ENCODE measurements at regions not wholly inside any gene's neighbourhood (a gene's known extent, or its start where the extent isn't known, plus 50 kb on each side); places are given as distances from the start of the nearest gene placed in this dataset.

- ATAC-seq (replicated peaks; ENCODE audit: extremely low read depth, poor library complexity, severe bottlenecking) (no peak), DNase-seq (ENCODE audit: low spot score in 2 of 2) (no peak)
- Mint-ChIP-seq H3K27me3 (no peaks in the 10 kb centered on the region), H3K4me3 (no peak overlapping the region), H3K9me3 (peaks cover 19% of the 10 kb centered on the region), H3K4me1 (no peaks in the 10 kb centered on the region), H3K27ac (ENCODE audit: low read depth) (no peak overlapping the region), H3K36me3 (ENCODE audit: insufficient read depth) (no peaks in the 10 kb centered on the region)
Observed at GRCh38 chr9:13975611-13976290, 338.2 kb downstream of the NFIB start.

DNA sequence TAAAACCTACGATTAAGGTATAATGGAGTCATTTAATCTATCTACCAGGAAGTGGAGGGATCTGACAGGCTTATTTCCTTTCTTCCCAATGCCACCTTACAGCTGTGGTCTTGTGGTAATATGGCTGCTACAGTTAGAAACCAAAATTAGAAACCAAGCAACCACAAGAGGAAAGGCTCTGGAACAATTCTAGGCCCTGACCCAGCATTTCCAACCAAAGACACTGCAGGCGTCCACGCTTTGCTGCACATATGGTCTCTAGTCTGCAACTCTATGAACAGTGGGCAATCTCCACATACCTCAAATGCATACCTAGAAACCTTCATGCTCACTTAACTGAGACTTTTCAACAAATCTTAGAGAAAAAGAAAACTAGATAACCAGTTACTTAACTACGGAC lies 339.1 kb downstream of the NFIB start:
- H3K4me1 Mint-ChIP-seq: no peaks in the 10 kb centered on the region
- no peak overlapping the region for H3K27ac Mint-ChIP-seq (ENCODE audit: low read depth)
- DNase-seq (ENCODE audit: low spot score in 2 of 2): no peak
- no peaks in the 10 kb centered on the region for H3K27me3 Mint-ChIP-seq
- H3K9me3 Mint-ChIP-seq: peaks cover 17% of the 10 kb centered on the region
- ATAC-seq (replicated peaks; ENCODE audit: extremely low read depth, poor library complexity, severe bottlenecking): no peak
- no peaks in the 10 kb centered on the region for H3K36me3 Mint-ChIP-seq (ENCODE audit: insufficient read depth)
- no peak overlapping the region for H3K4me3 Mint-ChIP-seq

- no peak overlapping the region for H3K27ac Mint-ChIP-seq (ENCODE audit: low read depth)
- H3K9me3 Mint-ChIP-seq: peaks cover 5% of the 10 kb centered on the region
- no peak overlapping the region for H3K4me3 Mint-ChIP-seq
- no peaks in the 10 kb centered on the region for H3K36me3 Mint-ChIP-seq (ENCODE audit: insufficient read depth)
- DNase-seq (ENCODE audit: low spot score in 2 of 2): no peak
- ATAC-seq (replicated peaks; ENCODE audit: extremely low read depth, poor library complexity, severe bottlenecking): no peak
- no peaks in the 10 kb centered on the region for H3K4me1 Mint-ChIP-seq
- no peaks in the 10 kb centered on the region for H3K27me3 Mint-ChIP-seq
Observed at GRCh38 chr9:13971966-13972655, 341.8 kb downstream of the NFIB start.

GRCh38 chr9:13971415-13971814 lies 342.5 kb downstream of the NFIB start:
- Mint-ChIP-seq H3K36me3 (ENCODE audit: insufficient read depth) (no peaks in the 10 kb centered on the region), H3K4me1 (no peaks in the 10 kb centered on the region), H3K4me3 (no peak overlapping the region), H3K27me3 (no peaks in the 10 kb centered on the region), H3K27ac (ENCODE audit: low read depth) (no peak overlapping the region), H3K9me3 (peaks cover 5% of the 10 kb centered on the region)
- ATAC-seq (replicated peaks; ENCODE audit: extremely low read depth, poor library complexity, severe bottlenecking) (no peak), DNase-seq (ENCODE audit: low spot score in 2 of 2) (no peak)

DNA sequence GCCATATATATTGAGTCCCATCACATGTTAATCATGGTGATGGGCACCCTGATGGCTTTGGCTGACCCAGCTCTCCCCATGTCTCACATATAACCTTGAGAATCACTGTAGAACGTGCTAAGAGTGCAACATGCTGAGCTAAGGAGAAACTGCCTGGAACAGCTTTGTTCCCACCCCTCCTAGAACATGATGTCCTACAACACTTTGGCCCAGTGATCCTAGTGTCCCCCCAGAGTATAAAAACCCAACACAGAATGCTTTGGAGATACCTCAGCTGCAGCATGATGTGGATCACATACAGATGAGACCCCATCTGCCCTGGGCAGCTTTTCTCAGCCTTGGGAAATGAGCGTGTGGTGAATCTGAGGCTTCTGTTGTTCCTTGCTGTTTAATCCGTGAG lies 343.5 kb downstream of the NFIB start:
- DNase-seq (ENCODE audit: low spot score in 2 of 2) (no peak), ATAC-seq (replicated peaks; ENCODE audit: extremely low read depth, poor library complexity, severe bottlenecking) (no peak)
- H3K36me3 Mint-ChIP-seq (ENCODE audit: insufficient read depth): no peaks in the 10 kb centered on the region
- no peak overlapping the region for H3K4me3 Mint-ChIP-seq
- no peak overlapping the region for H3K27ac Mint-ChIP-seq (ENCODE audit: low read depth)
- no peaks in the 10 kb centered on the region for H3K4me1 Mint-ChIP-seq
- peaks cover 5% of the 10 kb centered on the region for H3K9me3 Mint-ChIP-seq
- H3K27me3 Mint-ChIP-seq: no peaks in the 10 kb centered on the region

- Mint-ChIP-seq H3K4me3 (no peak overlapping the region), H3K27me3 (no peaks in the 10 kb centered on the region), H3K36me3 (ENCODE audit: insufficient read depth) (no peaks in the 10 kb centered on the region), H3K9me3 (peaks cover 5% of the 10 kb centered on the region), H3K4me1 (no peaks in the 10 kb centered on the region), H3K27ac (ENCODE audit: low read depth) (no peak overlapping the region)
- no peak for ATAC-seq (replicated peaks; ENCODE audit: extremely low read depth, poor library complexity, severe bottlenecking)
- no peak for DNase-seq (ENCODE audit: low spot score in 2 of 2)
Observed at GRCh38 chr9:13970018-13970417, 343.9 kb downstream of the NFIB start.

- ATAC-seq (replicated peaks; ENCODE audit: extremely low read depth, poor library complexity, severe bottlenecking) (no peak), DNase-seq (ENCODE audit: low spot score in 2 of 2) (no peak)
- Mint-ChIP-seq H3K9me3 (peaks cover 4% of the 10 kb centered on the region), H3K36me3 (ENCODE audit: insufficient read depth) (no peaks in the 10 kb centered on the region), H3K4me3 (no peak overlapping the region), H3K27ac (ENCODE audit: low read depth) (no peak overlapping the region), H3K4me1 (no peaks in the 10 kb centered on the region), H3K27me3 (no peaks in the 10 kb centered on the region)
Observed at GRCh38 chr9:13967438-13967837, 346.5 kb downstream of the NFIB start.

GRCh38 chr9:13967011-13967410 lies 346.9 kb downstream of the NFIB start:
- no peaks in the 10 kb centered on the region for H3K4me1 Mint-ChIP-seq
- H3K9me3 Mint-ChIP-seq: no peaks in the 10 kb centered on the region
- no peak overlapping the region for H3K4me3 Mint-ChIP-seq
- ATAC-seq (replicated peaks; ENCODE audit: extremely low read depth, poor library complexity, severe bottlenecking): no peak
- DNase-seq (ENCODE audit: low spot score in 2 of 2): no peak
- no peak overlapping the region for H3K27ac Mint-ChIP-seq (ENCODE audit: low read depth)
- H3K27me3 Mint-ChIP-seq: no peaks in the 10 kb centered on the region
- no peaks in the 10 kb centered on the region for H3K36me3 Mint-ChIP-seq (ENCODE audit: insufficient read depth)

DNA sequence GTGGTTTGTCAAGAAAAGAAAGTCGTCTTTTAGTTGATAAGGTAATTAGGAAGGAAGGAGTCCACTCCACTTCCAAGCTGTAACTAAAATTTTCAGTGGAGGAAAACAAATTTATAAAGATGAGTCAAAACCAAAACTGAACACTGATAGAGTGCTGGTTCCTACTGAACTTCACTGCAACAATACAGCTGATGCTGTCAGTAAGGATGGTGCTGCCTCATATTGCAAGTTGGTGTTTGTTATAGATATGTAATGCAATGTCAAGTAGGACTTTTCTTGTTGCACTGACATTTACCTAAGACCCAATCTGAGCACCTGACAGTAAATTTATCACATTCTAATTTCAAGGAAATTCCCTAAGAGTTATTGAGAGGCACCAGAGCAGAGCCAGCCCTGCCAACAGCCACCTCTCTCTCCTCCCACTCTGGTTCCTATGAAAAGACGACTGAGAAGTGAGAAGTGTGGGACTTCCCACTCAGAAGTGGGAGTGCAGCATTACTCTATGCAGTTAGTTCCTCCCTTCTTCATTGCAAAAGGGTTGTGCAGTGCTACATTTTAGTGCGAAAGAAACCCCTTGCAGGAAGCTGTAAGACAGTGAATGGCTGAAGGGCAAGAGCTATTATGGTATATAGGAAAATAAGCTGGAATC lies 350.8 kb downstream of the NFIB start:
- no peaks in the 10 kb centered on the region for H3K4me1 Mint-ChIP-seq
- no peaks in the 10 kb centered on the region for H3K36me3 Mint-ChIP-seq (ENCODE audit: insufficient read depth)
- no peak overlapping the region for H3K4me3 Mint-ChIP-seq
- no peak overlapping the region for H3K27ac Mint-ChIP-seq (ENCODE audit: low read depth)
- H3K27me3 Mint-ChIP-seq: no peaks in the 10 kb centered on the region
- H3K9me3 Mint-ChIP-seq: no peaks in the 10 kb centered on the region
- DNase-seq (ENCODE audit: low spot score in 2 of 2) (no peak), ATAC-seq (replicated peaks; ENCODE audit: extremely low read depth, poor library complexity, severe bottlenecking) (no peak)

DNA sequence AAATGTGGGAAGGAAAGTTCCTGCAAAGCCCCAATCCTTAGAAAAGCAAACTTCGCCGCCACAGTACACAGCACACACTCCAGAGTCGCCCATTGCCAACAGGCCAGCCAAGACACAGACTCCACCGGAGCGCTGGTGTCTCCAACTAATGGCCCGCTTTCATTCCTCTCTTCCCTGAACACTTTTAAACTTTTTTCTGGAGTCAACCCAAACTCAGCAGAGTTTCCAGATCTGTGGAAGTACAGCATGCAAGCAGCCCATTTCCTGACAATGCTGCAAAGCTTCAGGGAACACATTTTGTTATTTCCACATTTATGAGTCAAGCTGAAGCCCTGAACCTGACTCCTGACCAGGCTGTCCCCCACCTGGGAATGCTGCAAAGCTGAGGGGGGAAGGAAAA lies 351.9 kb downstream of the NFIB start:
- ATAC-seq (replicated peaks; ENCODE audit: extremely low read depth, poor library complexity, severe bottlenecking) (no peak), DNase-seq (ENCODE audit: low spot score in 2 of 2) (no peak)
- H3K9me3 Mint-ChIP-seq: no peaks in the 10 kb centered on the region
- H3K4me1 Mint-ChIP-seq: no peaks in the 10 kb centered on the region
- no peaks in the 10 kb centered on the region for H3K27me3 Mint-ChIP-seq
- H3K4me3 Mint-ChIP-seq: no peak overlapping the region
- no peak overlapping the region for H3K27ac Mint-ChIP-seq (ENCODE audit: low read depth)
- H3K36me3 Mint-ChIP-seq (ENCODE audit: insufficient read depth): no peaks in the 10 kb centered on the region

DNA sequence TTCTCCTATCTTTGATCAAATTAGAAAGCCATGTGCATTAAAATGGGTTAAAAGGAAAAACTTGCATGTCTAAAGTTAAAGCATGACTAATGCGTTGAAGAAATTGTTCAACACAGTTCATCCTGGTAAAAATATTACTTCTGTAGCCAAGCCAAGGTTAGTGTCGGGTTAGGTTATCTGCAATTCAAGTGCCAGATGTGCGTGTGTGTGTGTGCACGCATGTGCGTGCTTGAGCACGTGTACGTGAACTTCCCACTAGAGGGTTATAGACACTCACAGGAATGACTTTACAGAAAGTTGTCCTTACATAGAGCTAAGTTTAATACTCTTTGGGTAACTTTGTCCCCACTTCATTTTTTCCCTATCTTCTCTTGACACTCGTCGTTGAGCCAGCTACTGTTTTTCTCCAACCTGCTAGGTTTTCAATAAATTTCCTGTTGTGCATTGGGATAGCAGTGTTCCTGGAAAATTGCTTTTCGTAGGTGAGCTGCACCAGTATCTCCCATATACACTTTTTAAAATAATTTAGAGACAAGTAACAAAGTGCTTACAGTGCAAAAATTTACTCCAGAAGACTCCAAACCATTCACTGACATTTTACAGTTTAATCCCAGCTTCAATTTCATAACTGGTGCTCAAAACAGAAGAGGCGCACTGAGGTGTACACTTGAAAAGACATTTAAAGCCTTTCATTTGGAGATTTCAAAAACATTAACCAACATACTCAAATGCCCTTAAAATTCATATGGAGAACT lies 353.8 kb downstream of the NFIB start:
- Mint-ChIP-seq H3K4me1 (no peaks in the 10 kb centered on the region), H3K27me3 (no peaks in the 10 kb centered on the region), H3K9me3 (no peaks in the 10 kb centered on the region), H3K36me3 (ENCODE audit: insufficient read depth) (no peaks in the 10 kb centered on the region), H3K27ac (ENCODE audit: low read depth) (no peak overlapping the region), H3K4me3 (no peak overlapping the region)
- DNase-seq (ENCODE audit: low spot score in 2 of 2) (no peak), ATAC-seq (replicated peaks; ENCODE audit: extremely low read depth, poor library complexity, severe bottlenecking) (no peak)

DNA sequence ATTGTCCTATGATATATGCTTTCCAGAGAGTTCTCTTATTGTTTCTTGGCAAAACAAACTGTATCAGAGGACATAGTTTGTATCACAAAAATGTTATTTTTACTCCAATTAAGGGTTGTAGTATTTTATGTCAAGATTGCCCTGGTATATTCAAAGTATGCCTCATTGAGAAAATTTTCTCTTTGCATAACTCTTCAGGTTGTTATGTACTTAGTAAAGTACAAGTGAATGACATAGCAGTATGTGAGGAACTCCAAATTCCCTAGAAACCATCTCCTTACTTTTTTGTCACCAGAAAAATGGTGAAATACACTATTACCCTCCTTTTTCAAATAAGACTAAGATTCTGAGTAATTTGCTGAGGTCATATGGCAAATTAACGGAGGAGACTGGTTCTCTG lies 355.3 kb downstream of the NFIB start:
- no peak overlapping the region for H3K4me3 Mint-ChIP-seq
- no peak for DNase-seq (ENCODE audit: low spot score in 2 of 2)
- ATAC-seq (replicated peaks; ENCODE audit: extremely low read depth, poor library complexity, severe bottlenecking): no peak
- no peaks in the 10 kb centered on the region for H3K36me3 Mint-ChIP-seq (ENCODE audit: insufficient read depth)
- peaks cover 7% of the 10 kb centered on the region for H3K9me3 Mint-ChIP-seq
- no peak overlapping the region for H3K27ac Mint-ChIP-seq (ENCODE audit: low read depth)
- H3K27me3 Mint-ChIP-seq: no peaks in the 10 kb centered on the region
- no peaks in the 10 kb centered on the region for H3K4me1 Mint-ChIP-seq
